AG20443 (cell line): ENCODE measurements at regions not wholly inside any gene's neighbourhood (a gene's known extent, or its start where the extent isn't known, plus 50 kb on each side); places are given as distances from the start of the nearest gene placed in this dataset.

Experiments used
- DNase-seq: peaks from one replicate; pipeline ENCODE4 v3.0.0; 2012; ENCODE audit warnings: low spot score, mixed read lengths

DNA sequence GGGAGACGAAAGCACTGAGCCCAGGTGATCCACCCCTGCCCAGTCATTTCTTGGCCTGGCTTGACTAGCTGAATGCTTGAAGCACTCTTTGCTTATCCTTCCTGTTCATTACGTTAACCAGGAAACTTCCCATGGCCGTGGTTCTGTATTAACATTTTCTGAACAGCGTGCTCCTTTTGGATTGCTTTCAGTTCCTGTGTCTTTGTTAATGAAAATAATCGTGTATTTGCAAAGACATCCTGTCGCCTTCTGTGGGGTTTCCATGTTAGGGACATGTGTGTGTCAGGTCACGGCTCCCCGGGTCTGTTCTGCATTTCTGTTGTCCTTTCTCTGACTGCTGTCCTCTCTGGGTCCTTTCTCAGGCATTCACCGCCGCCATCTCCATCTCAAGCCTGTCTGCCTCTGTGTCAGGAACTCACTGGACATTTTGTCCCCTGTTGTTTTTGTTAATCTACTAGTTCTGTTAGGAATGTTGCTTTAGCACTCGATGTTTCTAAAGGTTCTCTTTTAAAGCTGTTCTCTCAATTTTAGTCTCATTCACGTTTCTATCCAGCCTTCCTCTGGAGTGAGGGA lies 434.1 kb upstream of the HS6ST1 start:
- DNase-seq, result no peak

GRCh38 chr2:128753321-128753720 lies 434.7 kb upstream of the HS6ST1 start:
- no peak for DNase-seq

- DNase-seq, result no peak
Measured at GRCh38 chr2:128753800-128754199, 435.1 kb upstream of the HS6ST1 start.

- no peak for DNase-seq
Measured at GRCh38 chr2:128754246-128754724, 435.6 kb upstream of the HS6ST1 start.

GRCh38 chr2:128755695-128756364 lies 437.2 kb upstream of the HS6ST1 start:
- no peak for DNase-seq

- no peak for DNase-seq
Measured at GRCh38 chr2:128756365-128756717, 437.7 kb upstream of the HS6ST1 start.

GRCh38 chr2:128765811-128766210 lies 447.1 kb upstream of the HS6ST1 start:
- no peak for DNase-seq

DNA sequence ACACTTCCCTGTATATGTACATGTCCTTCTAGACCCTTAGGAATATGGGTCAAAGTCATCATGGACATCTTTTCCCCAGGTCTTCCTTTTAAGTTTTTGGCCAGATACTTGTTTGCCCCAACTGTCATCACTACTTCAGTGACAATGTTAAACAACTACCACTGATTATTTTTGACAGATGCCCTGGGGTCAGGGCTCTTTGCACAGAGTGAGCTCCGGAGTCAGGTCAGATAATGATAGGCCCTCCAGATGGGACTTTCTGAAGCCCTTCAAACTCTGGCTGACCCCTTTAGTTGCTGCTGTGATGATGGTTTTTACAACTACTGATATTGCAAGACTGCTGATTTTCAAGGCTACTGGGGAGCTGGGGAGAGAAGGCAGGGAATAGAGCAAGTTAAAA lies 449.4 kb upstream of the HS6ST1 start:
- no peak for DNase-seq

GRCh38 chr2:128769457-128770142 lies 450.9 kb upstream of the HS6ST1 start:
- no peak for DNase-seq

DNA sequence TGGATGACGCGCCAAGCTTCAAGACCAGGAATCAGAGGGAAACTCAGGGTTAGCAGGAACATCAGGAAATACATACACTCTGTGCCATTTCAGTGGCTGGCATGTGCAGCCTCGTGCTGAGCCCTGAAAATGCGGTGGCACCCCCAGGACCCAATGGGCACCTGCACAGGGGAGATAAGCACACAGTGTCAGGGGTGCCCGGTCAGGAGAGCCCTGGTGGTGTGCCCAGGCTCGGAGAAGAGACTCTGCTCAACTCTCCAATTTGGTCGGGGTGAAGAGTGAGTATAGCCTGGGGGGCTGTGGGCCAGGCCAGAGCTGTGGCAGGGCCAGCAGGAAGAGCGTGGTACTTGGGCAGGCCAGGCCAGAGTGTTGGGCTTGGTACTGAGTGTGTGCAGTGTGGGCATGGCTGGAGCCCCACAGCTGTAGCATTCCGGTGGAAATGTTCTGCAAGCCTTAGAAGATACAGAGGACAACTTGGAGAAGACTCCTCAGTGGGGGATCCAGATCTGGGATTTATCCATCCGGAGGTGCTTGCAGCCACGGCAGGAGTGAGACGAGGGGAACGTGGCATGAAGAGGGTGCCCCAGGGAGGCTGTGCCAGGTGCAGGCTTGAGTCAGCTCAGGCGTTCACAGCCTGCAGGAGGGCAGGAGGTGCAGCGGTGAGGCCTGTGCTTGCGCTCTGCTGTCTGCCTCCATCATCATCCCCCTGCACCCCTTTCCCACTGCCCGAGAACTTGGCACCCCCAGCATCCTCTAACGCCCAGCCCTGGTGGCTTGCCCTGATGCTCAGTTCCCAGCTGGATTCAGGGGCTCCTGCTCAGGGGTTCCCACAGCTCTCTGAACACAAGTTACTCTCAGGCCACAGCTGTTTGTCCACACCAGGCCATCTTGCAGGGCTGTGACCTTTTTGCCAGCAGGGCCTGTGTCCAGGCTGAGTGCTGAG lies 451.7 kb upstream of the HS6ST1 start:
- no peak for DNase-seq

- no peak for DNase-seq
Measured at GRCh38 chr2:128771401-128771800, 452.7 kb upstream of the HS6ST1 start.

- DNase-seq, result no peak
Measured at GRCh38 chr2:128772671-128773070, 454.0 kb upstream of the HS6ST1 start.

DNA sequence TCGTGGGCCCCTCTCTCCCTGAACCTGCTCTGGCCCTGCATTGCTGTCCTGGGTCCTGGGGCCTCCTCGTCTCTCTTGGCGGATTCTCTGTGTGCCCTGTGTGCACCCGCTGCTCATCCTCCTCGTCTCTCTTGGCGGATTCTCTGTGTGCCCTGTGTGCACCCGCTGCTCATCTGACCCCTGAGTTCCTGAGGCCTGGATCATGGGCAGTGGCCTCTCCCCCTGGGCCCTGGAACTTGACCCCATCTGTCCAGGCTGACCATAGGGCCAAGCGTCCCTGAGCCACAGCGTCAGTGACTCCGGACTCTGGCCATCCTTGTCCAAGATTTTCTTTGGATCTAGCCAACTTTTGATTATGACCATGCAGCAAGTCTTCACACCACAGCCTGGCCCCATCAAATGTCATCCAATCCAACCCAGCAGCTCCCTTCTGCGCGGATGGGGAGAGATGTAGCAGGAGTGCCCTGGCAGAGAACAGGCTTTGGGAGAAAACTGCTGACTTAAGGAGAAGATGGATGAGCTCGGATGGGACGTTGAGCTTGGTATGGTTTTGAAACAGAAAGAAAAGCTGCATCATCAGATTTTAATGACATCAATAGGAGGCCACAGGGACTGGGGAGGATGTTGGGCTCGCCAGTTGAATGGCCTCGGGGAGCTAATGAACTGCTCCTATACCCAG lies 455.1 kb upstream of the HS6ST1 start:
- no peak for DNase-seq

DNA sequence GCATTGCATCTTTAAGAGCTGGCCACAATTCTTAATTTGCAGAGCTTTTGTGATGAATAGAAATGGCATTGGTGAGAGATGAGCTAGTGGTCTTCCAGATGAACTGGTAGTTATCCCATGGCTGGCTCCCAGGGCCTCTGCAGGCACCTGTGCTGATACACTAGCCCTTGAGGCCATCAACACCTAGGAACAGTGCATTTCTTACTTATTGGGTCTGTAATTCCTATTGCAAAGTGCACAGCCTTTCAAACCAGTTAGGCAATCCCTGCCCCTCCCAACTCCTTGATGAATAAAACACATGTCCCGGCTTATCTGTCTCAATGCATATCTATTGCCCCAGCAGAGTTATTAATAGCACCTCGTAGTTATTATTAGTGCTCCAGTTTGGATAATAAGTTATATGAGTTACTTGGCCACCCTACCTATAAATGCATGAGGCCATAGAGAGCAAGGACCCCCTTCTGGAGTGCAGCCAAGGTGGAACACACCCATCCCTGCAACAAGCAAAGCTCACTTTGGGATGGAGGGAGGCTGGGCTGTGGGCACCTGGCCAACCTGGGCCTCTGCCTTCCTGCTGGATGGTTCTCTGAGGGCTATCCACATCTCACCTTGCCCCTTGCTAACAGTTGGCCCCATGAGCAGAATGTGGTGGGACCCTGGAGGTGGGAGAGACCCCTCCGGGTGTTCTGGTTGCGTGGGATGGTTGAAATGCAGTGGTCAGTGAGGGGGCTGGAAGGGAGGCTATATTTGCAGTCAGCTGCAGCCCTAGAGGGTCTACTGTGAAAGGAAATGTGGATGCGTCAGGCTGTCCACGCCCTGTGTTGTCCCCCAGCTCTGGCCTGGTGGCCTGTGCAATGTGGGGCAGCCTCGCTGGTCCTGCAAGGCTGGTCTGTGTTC lies 455.9 kb upstream of the HS6ST1 start:
- DNase-seq, result no peak

DNA sequence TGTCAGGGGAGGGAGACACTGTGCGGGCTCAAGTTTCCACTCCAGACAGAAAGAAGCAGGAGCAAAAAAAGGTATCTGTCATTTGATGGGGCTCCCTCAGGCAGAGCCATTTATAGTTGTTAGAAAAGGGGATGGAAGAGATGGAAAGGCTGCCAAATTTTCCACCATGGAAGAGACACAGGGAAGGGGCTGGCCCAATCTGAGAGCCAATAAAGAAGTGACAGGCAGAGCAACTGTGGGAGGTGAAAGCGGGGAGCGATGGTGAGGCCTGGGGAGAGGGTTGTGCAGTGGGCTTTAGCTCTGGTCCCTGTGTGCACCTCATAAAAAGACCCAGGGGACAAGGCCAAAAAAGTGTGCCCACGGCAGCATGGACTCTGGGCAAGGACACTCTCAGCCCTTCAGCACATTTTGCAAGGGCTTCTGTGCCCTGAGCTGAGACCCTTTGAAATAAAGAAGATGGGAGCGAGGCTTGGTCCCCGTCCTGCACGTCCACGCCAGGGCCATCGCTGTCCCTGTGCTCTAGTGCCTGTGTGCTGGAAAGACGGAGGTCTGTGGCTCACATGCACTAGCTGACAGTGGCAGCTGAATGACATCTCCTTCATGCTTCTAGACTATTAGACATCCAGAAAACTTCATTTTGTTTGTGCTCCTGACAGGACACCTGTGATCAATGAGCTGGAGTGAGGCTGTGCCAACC lies 456.7 kb upstream of the HS6ST1 start:
- no peak for DNase-seq

DNA sequence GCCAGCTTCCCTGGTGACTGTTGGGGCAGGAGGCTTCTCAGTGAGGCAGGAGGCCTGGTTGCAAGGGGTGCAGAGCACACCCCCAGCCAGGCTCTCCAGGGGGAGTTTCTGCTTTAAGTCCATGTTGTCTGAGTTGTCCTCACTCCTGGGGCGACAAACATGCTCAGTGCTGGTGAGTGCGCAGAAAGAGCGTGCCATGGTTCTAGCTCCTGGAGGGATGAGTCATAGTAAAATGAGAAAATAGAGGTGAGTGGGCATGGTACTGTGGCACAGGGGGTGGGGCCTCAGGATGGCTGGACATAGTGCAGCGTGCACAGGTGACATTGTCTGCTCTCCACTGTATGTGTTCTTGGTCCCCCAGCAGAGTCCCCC lies 457.2 kb upstream of the HS6ST1 start:
- DNase-seq, result no peak

DNA sequence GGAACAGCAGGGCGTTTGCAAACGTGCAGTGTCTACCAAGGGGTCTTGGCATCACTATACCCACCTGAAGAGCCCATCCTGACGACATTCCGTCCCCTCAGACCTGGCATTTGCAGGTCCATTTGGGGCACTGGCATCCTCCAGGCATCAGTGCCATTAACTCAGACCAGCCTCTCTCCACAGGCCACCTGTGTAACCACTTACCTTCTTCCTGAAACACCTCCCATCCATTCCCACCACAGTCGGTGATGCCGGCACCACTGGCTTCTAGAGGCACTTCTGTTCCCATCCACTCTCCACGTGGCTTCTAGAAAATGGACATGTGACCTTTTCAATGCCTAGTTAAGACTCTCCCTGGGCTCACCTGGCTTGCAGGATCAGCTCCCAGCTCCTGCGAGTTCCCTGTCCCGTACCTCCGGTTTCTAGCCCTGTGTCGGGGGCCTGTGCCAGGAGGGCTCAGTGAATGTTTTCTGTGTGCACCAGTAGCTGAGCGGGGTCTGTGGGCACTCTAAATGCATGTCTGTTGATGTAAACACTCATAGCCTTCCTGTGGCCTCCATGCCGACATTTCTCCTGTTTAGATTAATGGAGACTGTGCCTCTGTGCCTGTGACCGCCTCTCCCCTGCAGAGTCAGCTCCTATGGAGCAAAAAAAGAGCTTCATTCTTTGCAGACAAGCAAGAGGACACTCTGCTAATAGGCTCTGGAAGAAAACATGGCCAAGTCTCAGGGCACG lies 458.0 kb upstream of the HS6ST1 start:
- no peak for DNase-seq

DNA sequence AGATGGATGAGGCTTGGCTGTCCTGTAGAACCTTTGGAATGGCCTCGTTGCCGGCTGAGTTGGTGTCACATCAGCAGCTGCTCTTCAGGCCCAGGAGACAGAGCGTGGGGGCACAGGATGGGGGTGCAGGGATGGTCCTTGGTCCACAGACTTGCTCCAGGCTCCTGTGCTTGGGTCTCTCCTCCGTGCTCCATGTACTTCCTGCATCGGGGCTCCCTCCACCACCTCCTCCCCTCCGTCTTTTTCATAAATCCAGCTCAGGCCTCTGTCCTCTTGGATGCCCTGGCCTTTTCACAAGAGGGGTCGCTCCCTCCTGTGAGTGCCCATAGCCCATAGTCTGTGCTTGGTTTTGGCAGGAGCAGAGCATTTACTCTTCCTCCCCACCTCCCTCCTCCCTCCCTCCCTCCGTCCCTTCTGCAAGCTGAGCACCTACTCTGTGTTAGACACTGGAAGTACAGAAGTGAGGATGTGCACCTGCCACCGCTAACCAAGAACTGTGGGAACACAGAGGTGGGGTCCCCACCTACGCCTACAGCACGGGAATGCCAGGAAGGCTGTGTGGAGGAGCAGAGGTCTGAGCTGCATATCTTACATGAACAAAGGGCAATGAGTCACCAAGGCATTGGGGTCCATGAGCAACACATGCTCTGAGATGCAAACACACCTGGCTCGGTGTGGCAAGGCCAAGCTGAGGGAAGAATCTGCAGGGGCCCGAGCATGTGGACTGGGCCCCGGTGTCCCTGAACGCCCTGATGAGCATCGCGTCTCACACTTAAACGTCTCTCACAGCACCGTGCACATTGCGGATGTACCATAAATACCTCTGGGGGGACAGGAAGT lies 458.7 kb upstream of the HS6ST1 start:
- no peak for DNase-seq

DNA sequence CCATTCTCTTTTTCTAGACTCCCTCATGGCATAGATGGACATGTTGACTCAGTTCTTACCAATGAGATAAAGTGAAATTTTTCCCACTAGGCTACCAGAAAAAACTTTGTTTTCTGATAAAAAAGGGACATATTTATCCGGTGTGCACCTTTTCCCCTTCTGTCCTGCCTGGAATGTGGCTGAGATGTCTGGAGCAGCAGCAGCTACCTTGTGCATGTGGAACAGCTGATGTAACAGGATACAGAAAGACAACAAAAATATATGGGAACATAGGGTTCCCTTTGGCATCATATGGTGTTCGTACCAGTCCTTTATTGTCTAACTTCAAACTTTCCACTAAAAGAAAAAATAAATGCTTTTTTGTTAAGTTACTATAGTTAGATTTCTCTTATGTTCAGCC lies 460.2 kb upstream of the HS6ST1 start:
- no peak for DNase-seq
